GM19025 (cell line): ENCODE measurements at regions not wholly inside any gene's neighbourhood (a gene's known extent, or its start where the extent isn't known, plus 50 kb on each side); places are given as distances from the start of the nearest gene placed in this dataset.
"Not testable (repeated sequence)": the region's sequence is repeated elsewhere in the genome, so short reads cannot be mapped to it uniquely, and the experiment has no call there.

Source experiments
- ATAC-seq: cut with Tn5 transposase; IDR thresholded peaks from one replicate; pipeline ENCODE4 v1.9.1; 2021; ENCODE audit warnings: mild to moderate bottlenecking, low read depth, moderate library complexity; ENCODE audit not compliant: unreplicated experiment

GRCh38 chrX:39418731-39419638, 617.7 kb downstream of the MID1IP1 start:
- no peak for ATAC-seq

- ATAC-seq: no peak
Measured at GRCh38 chrX:39421006-39421405, 619.7 kb downstream of the MID1IP1 start.

GRCh38 chrX:39425124-39425806, 624.0 kb downstream of the MID1IP1 start:
- ATAC-seq: no peak

- ATAC-seq: no peak
Measured at GRCh38 chrX:39426101-39426500, 624.8 kb downstream of the MID1IP1 start.

GRCh38 chrX:39427492-39427891, 626.2 kb downstream of the MID1IP1 start:
- ATAC-seq: no peak

GRCh38 chrX:39427906-39428305, 626.6 kb downstream of the MID1IP1 start:
- no peak for ATAC-seq

GRCh38 chrX:39430551-39430950, 629.3 kb downstream of the MID1IP1 start:
- no peak for ATAC-seq

- no peak for ATAC-seq
Measured at GRCh38 chrX:39431893-39432292, 630.6 kb downstream of the MID1IP1 start.

- ATAC-seq: not testable (repeated sequence)
Measured at GRCh38 chrX:39434671-39435070, 633.4 kb downstream of the MID1IP1 start.

GRCh38 chrX:39436538-39436937, 635.3 kb downstream of the MID1IP1 start:
- not testable (repeated sequence) for ATAC-seq

GRCh38 chrX:39437670-39438441, 636.6 kb downstream of the MID1IP1 start:
- no peak for ATAC-seq

- no peak for ATAC-seq
Measured at GRCh38 chrX:39438603-39439602, 637.6 kb downstream of the MID1IP1 start.

- ATAC-seq: peak; percentile 76
Measured at GRCh38 chrX:39439906-39440798, 638.9 kb downstream of the MID1IP1 start.

GRCh38 chrX:39440799-39441284, 639.6 kb downstream of the MID1IP1 start:
- peak; percentile 16 for ATAC-seq

GRCh38 chrX:39442332-39442731, 641.1 kb downstream of the MID1IP1 start:
- no peak for ATAC-seq

GRCh38 chrX:39443240-39443639, 642.0 kb downstream of the MID1IP1 start:
- no peak for ATAC-seq

GRCh38 chrX:39445336-39445735, 644.1 kb downstream of the MID1IP1 start:
- no peak for ATAC-seq

- no peak for ATAC-seq
Measured at GRCh38 chrX:39449352-39449751, 648.1 kb downstream of the MID1IP1 start.
